ENCODE measurements at regions not wholly inside any gene's neighbourhood (a gene's known extent, or its start where the extent isn't known, plus 50 kb on each side); places are given as distances from the start of the nearest gene placed in this dataset.

DNA sequence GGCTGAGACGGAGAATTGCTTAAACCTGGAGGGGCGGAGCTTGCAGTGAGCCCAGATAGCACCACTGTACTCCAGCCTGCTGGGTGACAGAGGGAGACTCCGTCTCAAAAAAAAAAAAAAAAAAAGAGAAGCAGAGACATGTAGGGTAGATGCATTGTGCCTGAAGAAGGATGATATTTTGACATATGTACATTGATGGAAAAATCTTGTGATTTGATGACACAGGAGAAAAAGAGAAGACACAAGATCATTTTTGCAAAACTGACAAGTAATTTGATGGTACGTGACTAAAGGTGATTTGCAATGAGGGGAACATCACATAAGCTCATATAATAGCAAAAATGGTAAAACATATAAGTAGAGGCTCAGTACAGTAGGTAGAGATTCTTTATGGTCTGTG is 340.1 kb upstream of the FSTL5 start:
- Histone ChIP-seq H3K27me3 (replicated peaks in 1 of 7) (no peaks in the 10 kb centered on the region), H3K4me1 (no peaks in the 10 kb centered on the region), H3K27ac (no peak overlapping the region), H3K4me3 (no peak overlapping the region), H3K9me3 (no peaks in the 10 kb centered on the region), H3K36me3 (no peaks in the 10 kb centered on the region)
- intact Hi-C loops (cut with DNase I; ENCODE audit: low total_unique reads) = no loop called here
- 73 to 86% (median 82%) methylated on average over 4 of the region's 4 CpGs for WGBS, 5 donors
- TF ChIP-seq POLR2A (IDR thresholded peaks at IDR 0.05) (no peak), POLR2AphosphoS5 (IDR thresholded peaks at IDR 0.05) (no peak)
- TF ChIP-seq, protein P1, sequence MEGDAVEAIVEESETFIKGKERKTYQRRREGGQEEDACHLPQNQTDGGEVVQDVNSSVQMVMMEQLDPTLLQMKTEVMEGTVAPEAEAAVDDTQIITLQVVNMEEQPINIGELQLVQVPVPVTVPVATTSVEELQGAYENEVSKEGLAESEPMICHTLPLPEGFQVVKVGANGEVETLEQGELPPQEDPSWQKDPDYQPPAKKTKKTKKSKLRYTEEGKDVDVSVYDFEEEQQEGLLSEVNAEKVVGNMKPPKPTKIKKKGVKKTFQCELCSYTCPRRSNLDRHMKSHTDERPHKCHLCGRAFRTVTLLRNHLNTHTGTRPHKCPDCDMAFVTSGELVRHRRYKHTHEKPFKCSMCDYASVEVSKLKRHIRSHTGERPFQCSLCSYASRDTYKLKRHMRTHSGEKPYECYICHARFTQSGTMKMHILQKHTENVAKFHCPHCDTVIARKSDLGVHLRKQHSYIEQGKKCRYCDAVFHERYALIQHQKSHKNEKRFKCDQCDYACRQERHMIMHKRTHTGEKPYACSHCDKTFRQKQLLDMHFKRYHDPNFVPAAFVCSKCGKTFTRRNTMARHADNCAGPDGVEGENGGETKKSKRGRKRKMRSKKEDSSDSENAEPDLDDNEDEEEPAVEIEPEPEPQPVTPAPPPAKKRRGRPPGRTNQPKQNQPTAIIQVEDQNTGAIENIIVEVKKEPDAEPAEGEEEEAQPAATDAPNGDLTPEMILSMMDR (IDR thresholded peaks at IDR 0.05 in 8 of 11, conservative IDR thresholded peaks at IDR 0.05 in 3 of 11) = no peak
- DNase-seq = no peak

DNA sequence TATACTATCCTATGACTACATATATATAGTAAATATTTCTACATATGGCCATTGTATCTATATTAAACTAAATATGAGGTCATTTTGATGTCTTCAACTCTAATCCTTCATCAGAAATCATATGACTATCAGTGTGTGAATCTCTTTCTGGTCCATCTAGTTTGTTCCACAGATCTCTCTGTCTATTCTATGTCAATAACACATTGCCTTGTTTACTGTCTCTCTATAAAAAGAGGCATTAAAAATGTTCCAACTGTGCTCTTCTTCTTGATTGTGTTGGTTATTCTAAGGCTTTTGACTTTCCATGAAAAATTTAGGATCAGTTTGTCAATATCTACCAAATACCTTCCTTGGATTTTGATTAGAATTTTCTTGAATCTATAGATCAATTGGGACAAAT is 338.3 kb upstream of the FSTL5 start:
- Histone ChIP-seq H3K4me3 (no peak overlapping the region), H3K36me3 (no peaks in the 10 kb centered on the region), H3K27ac (no peak overlapping the region), H3K27me3 (replicated peaks in 1 of 7) (peaks cover 0 to 4% (median 0%) of the 10 kb centered on the region in 7 donors), H3K9me3 (no peaks in the 10 kb centered on the region), H3K4me1 (no peaks in the 10 kb centered on the region)
- DNase-seq = no peak
- TF ChIP-seq POLR2A (IDR thresholded peaks at IDR 0.05) = no peak
- TF ChIP-seq, protein P1 (IDR thresholded peaks at IDR 0.05 in 8 of 11, conservative IDR thresholded peaks at IDR 0.05 in 3 of 11) = no peak
- TF ChIP-seq POLR2AphosphoS5 (IDR thresholded peaks at IDR 0.05) = no peak
- intact Hi-C loops (cut with DNase I; ENCODE audit: low total_unique reads) = no loop called here

DNA sequence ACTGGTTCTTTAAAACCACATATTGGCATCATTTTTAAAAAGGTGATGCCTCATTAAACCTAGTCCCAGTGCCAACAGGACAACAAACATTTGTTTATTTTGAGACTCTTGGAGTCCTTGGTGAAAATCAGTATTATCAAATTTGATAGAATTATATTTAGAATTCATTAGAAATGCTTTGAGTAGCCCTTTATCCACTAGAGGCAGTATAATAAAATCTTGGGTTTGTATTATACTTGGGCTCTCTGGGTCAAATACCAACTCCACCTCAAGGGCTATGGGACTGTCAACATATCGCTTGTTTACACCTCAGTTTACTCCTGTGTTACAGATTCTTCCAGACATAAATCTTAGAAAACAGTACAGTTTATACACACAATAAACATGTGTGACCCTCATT is 335.7 kb upstream of the FSTL5 start:
- Histone ChIP-seq H3K4me3 (no peak overlapping the region), H3K4me1 (no peaks in the 10 kb centered on the region), H3K27me3 (replicated peaks in 1 of 7) (peaks cover 0 to 4% (median 0%) of the 10 kb centered on the region in 7 donors), H3K36me3 (no peaks in the 10 kb centered on the region), H3K9me3 (no peaks in the 10 kb centered on the region), H3K27ac (no peak overlapping the region)
- WGBS, 5 donors = 61 to 90% (median 86%) methylated on average over 1 of the region's 1 CpG
- TF ChIP-seq POLR2AphosphoS5 (IDR thresholded peaks at IDR 0.05) (no peak), POLR2A (IDR thresholded peaks at IDR 0.05) (no peak)
- TF ChIP-seq, protein P1 (IDR thresholded peaks at IDR 0.05 in 8 of 11, conservative IDR thresholded peaks at IDR 0.05 in 3 of 11) = peak in 1 of 11 experiments; percentile 13
- DNase-seq = no peak
- intact Hi-C loops (cut with DNase I; ENCODE audit: low total_unique reads) = loop anchor here (10.0 kb wide), 2 partner anchors 535 to 835 kb away; partner anchors contain the start of gene NPY1R

DNA sequence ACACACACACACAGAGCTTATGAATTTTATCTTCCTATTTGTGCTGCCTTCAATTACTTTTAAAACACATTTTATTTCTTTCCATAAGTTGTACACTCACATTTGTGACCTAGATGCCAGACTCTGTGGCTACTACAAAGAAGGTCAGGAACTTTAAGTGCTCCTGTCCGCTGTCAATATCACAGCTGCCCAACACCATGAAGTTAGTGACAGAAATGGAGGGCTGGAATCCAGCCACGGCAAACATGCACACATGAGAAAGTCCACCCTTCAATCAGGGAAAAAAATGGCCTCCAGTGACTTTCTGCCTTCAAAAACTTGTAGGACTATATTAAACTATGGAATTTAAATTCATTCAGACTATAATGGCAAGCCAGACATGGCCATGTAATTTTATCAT is 334.4 kb upstream of the FSTL5 start:
- H3K4me1 ChIP-seq = no peaks in the 10 kb centered on the region
- intact Hi-C loops (cut with DNase I; ENCODE audit: low total_unique reads) = loop anchor here (10.0 kb wide), 2 partner anchors 537 to 837 kb away; partner anchors contain the start of gene NPY1R
- H3K36me3 ChIP-seq = no peaks in the 10 kb centered on the region
- H3K9me3 ChIP-seq = no peaks in the 10 kb centered on the region
- H3K27me3 ChIP-seq (replicated peaks in 1 of 7) = peaks cover 0 to 4% (median 0%) of the 10 kb centered on the region in 7 donors
- DNase-seq = no peak
- WGBS, 5 donors = 43 to 71% (median 70%) methylated on average over 2 of the region's 2 CpGs
- no peak overlapping the region for H3K27ac ChIP-seq
- H3K4me3 ChIP-seq = no peak overlapping the region
- TF ChIP-seq POLR2A (IDR thresholded peaks at IDR 0.05) = no peak
- no peak for TF ChIP-seq POLR2AphosphoS5 (IDR thresholded peaks at IDR 0.05)
- TF ChIP-seq, protein P1 (IDR thresholded peaks at IDR 0.05 in 8 of 11, conservative IDR thresholded peaks at IDR 0.05 in 3 of 11) = no peak

Measured in spleen (tissue), 11 donors.